Islet precursor cell (in vitro differentiated cells): ENCODE measurements at regions not wholly inside any gene's neighbourhood (a gene's known extent, or its start where the extent isn't known, plus 50 kb on each side); places are given as distances from the start of the nearest gene placed in this dataset.
"Not testable (repeated sequence)": the region's sequence is repeated elsewhere in the genome, so short reads cannot be mapped to it uniquely, and the experiment has no call there.

ENCODE experiments used
- DNase-seq: peaks from one replicate; pipeline ENCODE4 v3.0.0-alpha.2; 2018

GRCh38 chr10:129194181-129194870 is 272.7 kb upstream of the MGMT start:
- DNase-seq = no peak

- DNase-seq = no peak
Observed at GRCh38 chr10:129199826-129200225, 267.2 kb upstream of the MGMT start.

- DNase-seq = no peak
Observed at GRCh38 chr10:129203819-129204218, 263.2 kb upstream of the MGMT start.

- no peak for DNase-seq
Observed at GRCh38 chr10:129207297-129207696, 259.7 kb upstream of the MGMT start.

- no peak for DNase-seq
Observed at GRCh38 chr10:129210876-129211275, 256.2 kb upstream of the MGMT start.

GRCh38 chr10:129213256-129213655 is 253.8 kb upstream of the MGMT start:
- DNase-seq = no peak

- DNase-seq = not testable (repeated sequence)
Observed at GRCh38 chr10:129213996-129214395, 253.0 kb upstream of the MGMT start.

- DNase-seq = no peak
Observed at GRCh38 chr10:129219364-129219763, 247.7 kb upstream of the MGMT start.

GRCh38 chr10:129222436-129222835 is 244.6 kb upstream of the MGMT start:
- no peak for DNase-seq

- DNase-seq = no peak
Observed at GRCh38 chr10:129223363-129223762, 243.7 kb upstream of the MGMT start.

- DNase-seq = no peak
Observed at GRCh38 chr10:129224065-129224464, 243.0 kb upstream of the MGMT start.

- DNase-seq = no peak
Observed at GRCh38 chr10:129231821-129232220, 235.2 kb upstream of the MGMT start.

GRCh38 chr10:129233351-129234148 is 233.5 kb upstream of the MGMT start:
- DNase-seq = no peak

- DNase-seq = no peak
Observed at GRCh38 chr10:129236274-129236691, 230.8 kb upstream of the MGMT start.

- no peak for DNase-seq
Observed at GRCh38 chr10:129241461-129241860, 225.6 kb upstream of the MGMT start.

GRCh38 chr10:129244298-129244697 is 222.7 kb upstream of the MGMT start:
- no peak for DNase-seq

GRCh38 chr10:129244757-129245156 is 222.3 kb upstream of the MGMT start:
- DNase-seq = no peak

GRCh38 chr10:129253161-129253864 is 213.7 kb upstream of the MGMT start:
- DNase-seq = no peak

GRCh38 chr10:129253865-129254179 is 213.2 kb upstream of the MGMT start:
- DNase-seq = no peak

GRCh38 chr10:129258283-129258923 is 208.6 kb upstream of the MGMT start:
- DNase-seq = no peak

GRCh38 chr10:129259128-129259815 is 207.8 kb upstream of the MGMT start:
- no peak for DNase-seq

- no peak for DNase-seq
Observed at GRCh38 chr10:129272176-129272575, 194.9 kb upstream of the MGMT start.
